H1 (cell line): ENCODE measurements at regions not wholly inside any gene's neighbourhood (a gene's known extent, or its start where the extent isn't known, plus 50 kb on each side); places are given as distances from the start of the nearest gene placed in this dataset.
"Not testable (repeated sequence)": the region's sequence is repeated elsewhere in the genome, so short reads cannot be mapped to it uniquely, and the experiment has no call there.

Source experiments
- CTCF ChIA-PET: fragments of 300-600 bp; sonication (Branson Sonifier 250); formaldehyde crosslinking; loops from one replicate; lab custom pipeline; 2021; ENCODE audit not compliant: partially characterized antibody; lab: Charles Lee
- POLR2A ChIA-PET: fragments of 300-600 bp; sonication (Branson Sonifier 250); formaldehyde crosslinking; loops from one replicate; lab custom pipeline; 2021; ENCODE audit warnings: inconsistent platforms; ENCODE audit not compliant: partially characterized antibody; lab: Charles Lee
- DNase-seq, 2 experiments: peaks; one replicate each; pipeline versions ENCODE4 v3.0.0 to v3.0.0-alpha.2; 2010 to 2022; ENCODE audit warnings: low spot score in 2 of 2, low read depth in 1 of 2, mixed read lengths in 1 of 2
- FAIRE-seq: peaks from 2 replicates; lab custom pipeline; 2011; peaks lifted over from hg19 to GRCh38; lab: Jason Lieb, UNC
- H2AFZ ChIP-seq: 2 replicates; pipeline ENCODE4 v1.8.1; 2012; ENCODE audit warnings: low read length, inconsistent platforms
- H2AK5ac ChIP-seq: 2 replicates; pipeline ENCODE4 v1.6.1; 2013; ENCODE audit warnings: low read depth, low read length
- H2BK120ac ChIP-seq: replicated peaks from 2 replicates; pipeline ENCODE3; 2013; ENCODE audit warnings: low read depth, low read length, inconsistent platforms
- H2BK12ac ChIP-seq: 2 replicates; pipeline ENCODE4 v1.6.1; 2013; ENCODE audit warnings: low read depth, low read length
- H2BK15ac ChIP-seq: 2 replicates; pipeline ENCODE4 v1.6.1; 2013; ENCODE audit warnings: low read length
- H2BK20ac ChIP-seq: 2 replicates; pipeline ENCODE4 v1.6.1; 2013; ENCODE audit warnings: low read length
- H2BK5ac ChIP-seq: 2 replicates; pipeline ENCODE4 v1.6.1; 2013; ENCODE audit warnings: low read depth, low read length
- H3K14ac ChIP-seq: 2 replicates; pipeline ENCODE4 v1.6.1; 2013; ENCODE audit warnings: inconsistent platforms; ENCODE audit not compliant: insufficient read length
- H3K18ac ChIP-seq: 2 replicates; pipeline ENCODE4 v1.6.1; 2013; ENCODE audit warnings: low read length; ENCODE audit errors: extremely low read depth
- H3K23ac ChIP-seq: 2 replicates; pipeline ENCODE4 v1.6.1; 2013; ENCODE audit warnings: inconsistent platforms; ENCODE audit not compliant: insufficient read length
- H3K23me2 ChIP-seq: 2 replicates; pipeline ENCODE4 v1.6.1; 2013; ENCODE audit warnings: low read depth, low read length
- H3K27ac ChIP-seq: 2 replicates; pipeline ENCODE4 v1.6.1; 2011; ENCODE audit warnings: low read depth, low read length, inconsistent platforms
- H3K27me3 ChIP-seq, 4 experiments: replicated peaks in 1 of 4; 1 replicate in 1 of 4; 2 replicates in 3 of 4; pipeline versions ENCODE4 v1.6.1 to v1.8.1; 2011 to 2013; ENCODE audit warnings: low read length in 3 of 4, mild to moderate bottlenecking in 3 of 4, inconsistent platforms in 2 of 4, mixed read lengths in 2 of 4, moderate library complexity in 1 of 4; ENCODE audit not compliant: control insufficient read depth in 3 of 4, insufficient read depth in 3 of 4; ENCODE audit errors: extremely low read depth in 1 of 4
- H3K36me3 ChIP-seq, 4 experiments: 2 replicates each; pipeline versions ENCODE4 v1.6.1 to v1.8.1; 2011 to 2013; ENCODE audit warnings: mild to moderate bottlenecking in 4 of 4, low read length in 3 of 4, moderate library complexity in 2 of 4, control low read depth in 1 of 4, inconsistent platforms in 1 of 4; ENCODE audit not compliant: insufficient read depth in 4 of 4, control insufficient read depth in 2 of 4
- H3K4ac ChIP-seq: replicated peaks from 2 replicates; pipeline ENCODE3; 2013; ENCODE audit warnings: low read length, low read depth, mixed read lengths, inconsistent platforms; ENCODE audit not compliant: insufficient read length
- H3K4me1 ChIP-seq, 4 experiments: replicated peaks in 1 of 4; 1 replicate in 1 of 4; 2 replicates in 3 of 4; pipeline versions ENCODE4 v1.6.1 to v1.8.1; 2011 to 2013; ENCODE audit warnings: low read length in 3 of 4, inconsistent platforms in 2 of 4, mixed read lengths in 1 of 4; ENCODE audit not compliant: insufficient read depth in 4 of 4, control insufficient read depth in 3 of 4
- H3K4me2 ChIP-seq, 2 experiments: 2 replicates each; pipeline versions ENCODE4 v1.6.1 to v1.8.1; 2011 to 2013; ENCODE audit warnings: low read depth in 2 of 2, low read length in 2 of 2, control low read depth in 1 of 2, inconsistent platforms in 1 of 2, mild to moderate bottlenecking in 1 of 2; ENCODE audit not compliant: insufficient read depth in 1 of 2
- H3K4me3 ChIP-seq, 4 experiments: fragments of 200-600, 300-600 bp in 1 of 4; sonication (generic), shearing (Covaris generic), sonication (Bioruptor Twin) in 1 of 4; 2 replicates each; pipeline versions ENCODE4 v1.5.1 to v1.8.1; 2011 to 2016; ENCODE audit warnings: low read length in 4 of 4, low read depth in 3 of 4, control low read depth in 2 of 4, inconsistent platforms in 2 of 4, mild to moderate bottlenecking in 2 of 4, mixed read lengths in 1 of 4, moderate library complexity in 1 of 4; ENCODE audit not compliant: insufficient read depth in 2 of 4; ENCODE audit errors: extremely low read depth in 1 of 4
- H3K56ac ChIP-seq: replicated peaks from 2 replicates; pipeline ENCODE3; 2013; ENCODE audit warnings: low read depth, mild to moderate bottlenecking, mixed read lengths, low read length, inconsistent platforms; ENCODE audit not compliant: insufficient read length
- H3K79me1 ChIP-seq: 2 replicates; pipeline ENCODE4 v1.6.1; 2013; ENCODE audit warnings: low read depth, low read length, control low read depth
- H3K79me2 ChIP-seq, 2 experiments: 2 replicates each; pipeline versions ENCODE4 v1.6.1 to v1.8.1; 2012 to 2013; ENCODE audit warnings: low read length in 2 of 2, mild to moderate bottlenecking in 2 of 2, inconsistent platforms in 1 of 2; ENCODE audit not compliant: insufficient read depth in 2 of 2, control insufficient read depth in 1 of 2
- H3K9ac ChIP-seq, 4 experiments: replicated peaks in 1 of 4; 1 replicate in 1 of 4; 2 replicates in 3 of 4; pipeline versions ENCODE4 v1.6.1 to v1.8.1; 2011 to 2013; ENCODE audit warnings: low read depth in 3 of 4, low read length in 3 of 4, control low read depth in 2 of 4, mild to moderate bottlenecking in 2 of 4, moderate library complexity in 2 of 4, inconsistent platforms in 1 of 4; ENCODE audit errors: extremely low read depth in 1 of 4
- H3K9me3 ChIP-seq, 2 experiments: 2 replicates each; pipeline versions ENCODE4 v1.6.1 to v1.8.1; 2012 to 2013; ENCODE audit warnings: mild to moderate bottlenecking in 2 of 2, moderate library complexity in 2 of 2, control low read depth in 1 of 2, inconsistent platforms in 1 of 2, low read depth in 1 of 2, low read length in 1 of 2, mixed read lengths in 1 of 2; ENCODE audit not compliant: insufficient read depth in 2 of 2
- H4K20me1 ChIP-seq, 2 experiments: replicated peaks in 1 of 2; 2 replicates each; pipeline versions ENCODE3 to v1.8.1; 2011 to 2013; ENCODE audit warnings: inconsistent platforms in 2 of 2, low read length in 2 of 2, mild to moderate bottlenecking in 1 of 2; ENCODE audit not compliant: insufficient read depth in 2 of 2, control insufficient read depth in 1 of 2
- H4K5ac ChIP-seq: 2 replicates; pipeline ENCODE4 v1.6.1; 2013; ENCODE audit warnings: low read length, low read depth, mixed read lengths, inconsistent platforms; ENCODE audit not compliant: insufficient read length
- H4K8ac ChIP-seq: 2 replicates; pipeline ENCODE4 v1.8.0; 2013; ENCODE audit warnings: mild to moderate bottlenecking, moderate library complexity, low read length, inconsistent platforms; ENCODE audit not compliant: insufficient read depth; ENCODE audit errors: extremely low read depth
- H4K91ac ChIP-seq: replicated peaks from 2 replicates; pipeline ENCODE3; 2013; ENCODE audit warnings: low read length, mixed read lengths, inconsistent platforms; ENCODE audit not compliant: insufficient read length
- GABPA ChIP-seq: IDR thresholded peaks from 2 replicates; pipeline ENCODE4 v1.6.1; 2011; ENCODE audit warnings: mild to moderate bottlenecking, low read length, moderate library complexity, borderline replicate concordance; ENCODE audit not compliant: insufficient read depth
- POU5F1 ChIP-seq: IDR thresholded peaks from 2 replicates; pipeline ENCODE4 v1.6.1; 2011; ENCODE audit warnings: low read depth, mild to moderate bottlenecking, low read length, moderate library complexity
- RNF2 ChIP-seq: fragments of 200-900, 300-1000 bp; sonication (generic); IDR thresholded peaks from 2 replicates; pipeline ENCODE4 v1.7.1; 2016; ENCODE audit warnings: borderline replicate concordance, low read depth, mild to moderate bottlenecking, antibody characterized with exemption, low read length; ENCODE audit not compliant: poor library complexity, severe bottlenecking; ENCODE audit errors: missing control alignments
- WGBS, 2 experiments: shearing (Covaris generic) in 1 of 2; methylation state at CpG; one replicate each; pipeline versions ENCODE4 v1.1.6 to v1.1.7; 2013 to 2015; ENCODE audit warnings: low lambda C conversion rate in 2 of 2, mixed read lengths in 2 of 2, inconsistent platforms in 1 of 2, low coverage in 1 of 2, missing lambda C conversion rate in 1 of 2; ENCODE audit not compliant: insufficient replicate concordance in 2 of 2, insufficient coverage in 1 of 2, insufficient read length in 1 of 2; ENCODE audit errors: extremely low coverage in 1 of 2, missing lambda C conversion rate in 1 of 2; 5-methylcytosine and 5-hydroxymethylcytosine counted together

DNA sequence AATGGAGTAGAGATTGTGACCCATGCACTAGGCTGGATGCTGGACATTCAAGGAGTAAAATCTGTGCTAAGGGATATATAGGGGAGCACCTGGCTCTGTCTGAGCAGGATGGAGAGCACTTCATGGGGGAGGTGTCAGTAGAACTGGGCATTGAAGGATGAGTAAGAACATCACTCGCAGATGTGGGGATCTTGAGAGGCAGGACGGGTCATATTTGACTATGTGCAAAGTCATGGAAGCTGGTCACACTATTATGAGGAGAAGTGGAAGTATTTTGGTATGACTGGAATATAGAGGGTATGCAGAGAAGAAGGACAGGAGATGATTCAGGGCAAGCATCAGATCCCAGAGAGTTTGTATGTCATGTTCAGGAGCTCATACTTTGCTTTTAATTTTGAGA is 62.9 kb upstream of the PCDH8 start (continued):
- TF ChIP-seq RNF2 (no peak), POU5F1 (no peak), GABPA (no peak)

DNA sequence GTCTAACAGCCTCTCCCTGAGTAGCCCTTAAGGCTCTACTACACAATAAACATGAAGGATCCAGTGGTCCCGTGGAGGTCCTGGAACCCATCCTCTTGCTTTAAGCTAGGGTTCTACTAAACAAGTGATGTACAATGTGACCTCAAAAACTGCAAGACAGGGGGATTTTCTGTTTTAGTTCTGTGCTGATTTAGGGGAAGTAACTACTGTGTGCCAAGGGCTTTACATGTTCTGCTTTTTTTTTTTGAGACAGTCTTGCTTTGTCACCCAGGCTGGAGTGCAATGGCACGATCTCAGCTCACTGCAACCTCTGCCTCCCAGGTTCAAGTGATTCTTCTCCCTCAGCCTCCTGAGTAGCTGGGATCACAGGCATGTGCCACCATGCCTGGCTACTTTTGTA is 61.9 kb upstream of the PCDH8 start:
- H3K14ac ChIP-seq, H3K56ac ChIP-seq, H3K9me3 ChIP-seq, POLR2A ChIA-PET, H4K20me1 ChIP-seq, H2BK5ac ChIP-seq, H3K79me1 ChIP-seq, FAIRE-seq, H2BK12ac ChIP-seq, H3K36me3 ChIP-seq, H2AFZ ChIP-seq, H3K9ac ChIP-seq, H3K79me2 ChIP-seq, H4K5ac ChIP-seq, H3K4me3 ChIP-seq, H4K8ac ChIP-seq, H2BK120ac ChIP-seq, DNase-seq, H3K27me3 ChIP-seq, H3K4ac ChIP-seq, H3K18ac ChIP-seq, H2BK20ac ChIP-seq, H2BK15ac ChIP-seq, H4K91ac ChIP-seq, H3K4me2 ChIP-seq, H3K23me2 ChIP-seq, H3K23ac ChIP-seq, H2AK5ac ChIP-seq, H3K27ac ChIP-seq: not testable (repeated sequence)
- H3K4me1 ChIP-seq = peaks cover 4 to 18% (median 12%) of the 10 kb centered on the region in 4 experiments; a peak in 5 of 7 replicates
- CTCF ChIA-PET = interaction anchor here (0.7 to 2.4 kb wide), 10 partner anchors 12 to 297 kb away, joined by 3 to 8 read pairs (median 4); no protein-coding TSS in a partner anchor
- 97% methylated on average over 2 of the region's 2 CpGs; no CpG with 5 or more reads in 1 of the 2 experiments for WGBS, 2 experiments
